ENCODE measurements at regions not wholly inside any gene's neighbourhood (a gene's known extent, or its start where the extent isn't known, plus 50 kb on each side); places are given as distances from the start of the nearest gene placed in this dataset.

DNA sequence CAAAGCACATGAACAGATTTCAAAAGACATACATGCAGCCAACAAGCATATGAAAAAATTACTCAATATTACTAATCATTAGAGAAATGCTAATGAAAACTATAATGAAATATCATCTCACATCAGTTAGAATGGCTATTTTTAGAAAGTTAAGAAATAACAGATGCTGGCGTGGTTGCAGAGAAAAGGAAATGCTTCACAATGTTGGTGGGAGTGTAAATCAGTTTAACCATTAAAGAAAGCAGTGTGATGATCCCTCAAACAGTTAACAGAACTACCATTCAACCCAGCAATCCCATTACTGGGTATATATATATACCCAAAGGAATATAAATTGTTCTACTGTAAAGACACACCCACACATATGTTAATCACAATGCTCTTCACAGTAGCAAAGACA, 117.7 kb upstream of the SETBP1 start:
- TF ChIP-seq CTCF (IDR thresholded peaks at IDR 0.05; ENCODE audit: insufficient read depth, low read depth, low read length) (no peak), EZH2 (IDR thresholded peaks at IDR 0.05; ENCODE audit: insufficient read depth, low read length) (no peak)
